ENCODE measurements at regions not wholly inside any gene's neighbourhood (a gene's known extent, or its start where the extent isn't known, plus 50 kb on each side); places are given as distances from the start of the nearest gene placed in this dataset.

DNA sequence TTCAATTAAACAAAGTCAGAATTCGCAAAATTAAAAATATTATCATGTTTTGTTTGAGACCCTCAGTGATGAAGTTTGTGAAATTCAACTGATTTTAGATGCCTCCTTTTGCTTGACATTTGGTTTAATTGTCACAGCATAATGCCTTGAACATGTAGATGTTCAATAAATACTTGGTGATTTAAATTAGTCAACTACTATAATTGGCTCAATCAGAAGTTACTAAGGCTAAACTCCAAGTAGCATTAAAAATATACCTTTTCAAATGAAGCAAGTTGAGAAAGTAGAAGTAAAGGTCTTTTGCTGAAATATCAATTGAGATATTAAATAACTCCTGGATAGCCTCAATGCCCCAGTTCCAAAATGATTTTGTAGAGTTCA is 145.8 kb upstream of the AKIRIN2 start:
- no peak for DNase-seq (ENCODE audit: low spot score)
- no peak overlapping the region for H3K27ac ChIP-seq
- ChIA-PET POLR2A (ENCODE audit: low non-redundant PET) (no interaction called here), CTCF (no interaction called here)
- TF ChIP-seq, protein P1, sequence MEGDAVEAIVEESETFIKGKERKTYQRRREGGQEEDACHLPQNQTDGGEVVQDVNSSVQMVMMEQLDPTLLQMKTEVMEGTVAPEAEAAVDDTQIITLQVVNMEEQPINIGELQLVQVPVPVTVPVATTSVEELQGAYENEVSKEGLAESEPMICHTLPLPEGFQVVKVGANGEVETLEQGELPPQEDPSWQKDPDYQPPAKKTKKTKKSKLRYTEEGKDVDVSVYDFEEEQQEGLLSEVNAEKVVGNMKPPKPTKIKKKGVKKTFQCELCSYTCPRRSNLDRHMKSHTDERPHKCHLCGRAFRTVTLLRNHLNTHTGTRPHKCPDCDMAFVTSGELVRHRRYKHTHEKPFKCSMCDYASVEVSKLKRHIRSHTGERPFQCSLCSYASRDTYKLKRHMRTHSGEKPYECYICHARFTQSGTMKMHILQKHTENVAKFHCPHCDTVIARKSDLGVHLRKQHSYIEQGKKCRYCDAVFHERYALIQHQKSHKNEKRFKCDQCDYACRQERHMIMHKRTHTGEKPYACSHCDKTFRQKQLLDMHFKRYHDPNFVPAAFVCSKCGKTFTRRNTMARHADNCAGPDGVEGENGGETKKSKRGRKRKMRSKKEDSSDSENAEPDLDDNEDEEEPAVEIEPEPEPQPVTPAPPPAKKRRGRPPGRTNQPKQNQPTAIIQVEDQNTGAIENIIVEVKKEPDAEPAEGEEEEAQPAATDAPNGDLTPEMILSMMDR (conservative IDR thresholded peaks at IDR 0.05; ENCODE audit: low read depth): no peak

DNA sequence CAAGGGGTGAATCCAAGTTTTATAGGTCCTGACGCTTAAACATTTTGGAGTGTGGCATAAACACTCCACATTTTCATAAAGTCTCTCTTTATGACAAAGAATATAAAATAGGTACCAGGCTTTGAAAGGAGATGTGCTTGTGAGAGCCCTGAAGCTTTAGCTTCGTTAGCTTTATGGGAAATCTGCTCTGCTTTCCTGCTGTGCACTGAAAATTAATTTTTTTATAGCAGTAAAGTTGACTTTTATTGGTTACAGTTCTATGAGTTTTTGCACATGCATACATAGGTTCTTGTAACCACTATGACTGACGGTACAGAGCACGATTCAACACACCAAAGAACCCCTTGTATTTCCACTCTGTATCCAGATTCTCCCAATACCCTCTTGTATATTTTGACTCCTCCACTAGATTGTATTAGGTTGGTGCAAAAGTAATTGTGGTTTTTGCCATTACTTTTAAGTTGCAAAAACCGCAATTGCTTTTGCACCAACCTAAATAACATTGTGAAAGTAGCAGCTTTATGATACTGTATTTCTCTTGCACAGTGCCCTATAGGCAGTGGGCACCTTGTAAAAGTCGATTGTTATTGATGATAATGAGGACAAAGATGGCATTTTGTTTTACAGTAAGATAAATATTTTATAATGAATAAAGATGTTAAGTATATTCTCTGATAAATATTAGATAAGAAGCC is 145.2 kb upstream of the AKIRIN2 start:
- no peak for DNase-seq (ENCODE audit: low spot score)
- H3K27ac ChIP-seq: no peak overlapping the region
- POLR2A ChIA-PET (ENCODE audit: low non-redundant PET): no interaction called here
- CTCF ChIA-PET: no interaction called here
- TF ChIP-seq, protein P1 (conservative IDR thresholded peaks at IDR 0.05; ENCODE audit: low read depth): no peak

DNA sequence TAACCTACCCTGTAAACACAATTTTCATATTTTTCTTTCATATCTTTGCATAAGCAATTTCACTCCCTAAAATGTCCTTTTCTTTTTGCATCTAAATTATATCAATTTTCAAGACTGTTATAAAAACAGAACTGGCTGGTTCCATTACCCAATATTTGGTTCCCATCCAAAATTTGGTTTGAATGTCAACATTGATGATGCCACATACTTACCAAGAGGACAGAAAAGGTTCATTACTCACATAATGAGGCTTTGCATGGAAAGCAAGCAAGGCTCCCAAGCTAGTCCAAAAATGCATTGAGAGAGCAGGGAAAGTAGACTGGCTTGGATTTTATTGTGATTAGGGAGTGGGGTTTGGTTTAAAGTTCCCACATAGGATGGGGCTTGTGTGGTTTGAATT is 144.4 kb upstream of the AKIRIN2 start:
- no peak overlapping the region for H3K27ac ChIP-seq
- CTCF ChIA-PET: no interaction called here
- POLR2A ChIA-PET (ENCODE audit: low non-redundant PET): no interaction called here
- no peak for DNase-seq (ENCODE audit: low spot score)
- TF ChIP-seq, protein P1 (conservative IDR thresholded peaks at IDR 0.05; ENCODE audit: low read depth): no peak

DNA sequence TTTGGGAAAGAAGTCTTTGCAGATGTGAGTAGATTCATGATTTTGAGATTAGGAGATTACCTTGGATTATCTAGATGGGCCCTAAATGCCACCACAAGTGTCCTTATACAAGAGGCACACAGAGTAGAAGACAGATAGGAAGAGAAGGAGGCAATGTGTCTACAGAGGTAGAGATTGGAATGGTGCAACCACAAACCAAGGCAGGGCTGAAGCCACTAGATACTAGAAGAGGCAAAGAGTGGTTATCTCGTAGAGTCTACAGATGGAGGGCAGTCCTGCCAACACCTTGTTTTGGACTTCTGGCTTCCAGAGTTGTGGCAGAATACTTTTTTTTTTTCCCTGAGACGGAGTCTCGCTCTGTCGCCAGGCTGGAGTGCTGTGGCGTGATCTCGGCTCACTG is 138.3 kb upstream of the AKIRIN2 start:
- TF ChIP-seq, protein P1 (conservative IDR thresholded peaks at IDR 0.05; ENCODE audit: low read depth): no peak
- no peak overlapping the region for H3K27ac ChIP-seq
- CTCF ChIA-PET: no interaction called here
- POLR2A ChIA-PET (ENCODE audit: low non-redundant PET): no interaction called here
- no peak for DNase-seq (ENCODE audit: low spot score)

DNA sequence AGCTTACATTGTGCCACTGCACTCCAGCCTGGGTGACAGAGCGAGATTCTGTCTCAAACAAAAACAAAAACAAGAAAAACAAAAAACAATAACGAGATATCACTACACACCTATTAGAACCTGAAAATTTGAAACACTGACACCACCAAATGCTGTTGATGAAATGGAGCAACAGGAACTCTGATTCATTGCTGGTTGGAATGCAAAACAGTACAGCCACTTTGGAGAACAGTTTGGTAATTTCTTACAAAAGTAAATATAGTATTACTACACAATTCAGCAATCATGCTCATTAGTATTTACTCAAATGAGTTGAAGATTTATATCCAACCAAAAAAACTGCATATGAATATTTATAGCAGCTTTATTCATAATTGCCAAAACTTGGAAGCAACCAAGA is 135.8 kb upstream of the AKIRIN2 start:
- no peak for DNase-seq (ENCODE audit: low spot score)
- no peak overlapping the region for H3K27ac ChIP-seq
- TF ChIP-seq, protein P1 (conservative IDR thresholded peaks at IDR 0.05; ENCODE audit: low read depth): no peak
- ChIA-PET CTCF (interaction anchor here (0.6 kb wide), 1 partner anchor 392 kb away, joined by 4 read pairs; no protein-coding TSS in a partner anchor), POLR2A (ENCODE audit: low non-redundant PET) (no interaction called here)

DNA sequence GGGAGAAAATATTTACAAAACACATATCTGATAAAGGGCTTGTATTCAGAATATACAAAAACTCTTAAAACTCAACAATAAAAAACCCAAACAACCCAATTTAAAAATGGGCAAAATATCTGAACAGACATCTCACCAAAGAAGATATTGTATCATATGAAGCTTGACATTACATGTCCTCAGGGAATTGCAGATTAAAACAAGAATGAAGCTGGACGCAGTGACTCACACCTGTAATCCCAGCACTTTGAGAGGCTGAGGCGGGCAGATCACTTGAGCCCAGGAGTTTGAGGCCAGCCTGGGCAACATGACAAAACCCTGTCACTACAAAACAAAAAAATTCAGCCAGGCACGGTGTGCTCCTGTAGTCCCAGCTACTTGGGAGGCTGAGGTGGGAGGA is 135.4 kb upstream of the AKIRIN2 start:
- no peak for DNase-seq (ENCODE audit: low spot score)
- ChIA-PET POLR2A (ENCODE audit: low non-redundant PET) (no interaction called here), CTCF (interaction anchor here (0.6 to 0.7 kb wide), 2 partner anchors 243 to 392 kb away, joined by 4 read pairs; no protein-coding TSS in a partner anchor)
- H3K27ac ChIP-seq: no peak overlapping the region
- TF ChIP-seq, protein P1 (conservative IDR thresholded peaks at IDR 0.05; ENCODE audit: low read depth): no peak
